Thyroid gland (tissue), 4 donors: ENCODE measurements at regions not wholly inside any gene's neighbourhood (a gene's known extent, or its start where the extent isn't known, plus 50 kb on each side); places are given as distances from the start of the nearest gene placed in this dataset.

Source experiments
- DNase-seq, 2 donors: peaks; one replicate each; pipeline ENCODE4 v3.0.0-alpha.2; 2019
- H3K27ac ChIP-seq, 3 donors: fragments of 200-600 bp; sonication (generic); 1 replicate in 2 of 3; 2 replicates in 1 of 3; pipeline ENCODE4 v1.5.1; 2016 to 2019; ENCODE audit warnings: mild to moderate bottlenecking in 1 of 3, moderate library complexity in 1 of 3
- H3K27me3 ChIP-seq: fragments of 200-600 bp; sonication (generic); one replicate; pipeline ENCODE4 v1.5.1; 2019
- H3K36me3 ChIP-seq, 2 donors: fragments of 200-600 bp; sonication (generic); one replicate each; pipeline ENCODE4 v1.5.1; 2016 to 2019
- H3K4me1 ChIP-seq, 2 donors: fragments of 200-600 bp; sonication (generic); one replicate each; pipeline ENCODE4 v1.5.1; 2017 to 2019
- H3K4me3 ChIP-seq, 3 donors: fragments of 200-600 bp; sonication (generic); replicated peaks in 1 of 3; 1 replicate in 2 of 3; 2 replicates in 1 of 3; pipeline ENCODE4 v1.5.1; 2016; ENCODE audit warnings: mild to moderate bottlenecking in 1 of 3
- H3K9me3 ChIP-seq: fragments of 200-600 bp; sonication (generic); one replicate; pipeline ENCODE4 v1.5.1; 2017
- CTCF ChIP-seq, 6 experiments: fragments of 200-600 bp in 3 of 6; fragments of 450-650 bp in 3 of 6; sonication (generic) in 3 of 6; IDR thresholded peaks; one replicate each; pipeline ENCODE4 v1.5.1; 2016 to 2019; ENCODE audit warnings: antibody characterized with exemption in 6 of 6, mild to moderate bottlenecking in 2 of 6, inconsistent platforms in 1 of 6, moderate library complexity in 1 of 6
- POLR2A ChIP-seq, 2 donors: fragments of 450-650 bp; IDR thresholded peaks; one replicate each; pipeline ENCODE4 v1.6.1; 2017; ENCODE audit warnings: antibody characterized with exemption in 2 of 2, mild to moderate bottlenecking in 2 of 2, moderate library complexity in 1 of 2
- WGBS, 2 donors: methylation state at CpG; one replicate each; pipeline ENCODE4 v1.1.5; 2017; 5-methylcytosine and 5-hydroxymethylcytosine counted together
- intact Hi-C: fragments of 100-400 bp; cut with DNase I; formaldehyde crosslinking; loops from one replicate; pipeline ENCODE4 v1.15.1; 2023

- no peak for DNase-seq
- Histone ChIP-seq H3K36me3 (no peaks in the 10 kb centered on the region), H3K4me3 (no peak overlapping the region), H3K27me3 (no peaks in the 10 kb centered on the region), H3K9me3 (no peaks in the 10 kb centered on the region), H3K27ac (no peak overlapping the region), H3K4me1 (no peaks in the 10 kb centered on the region)
- no peak for TF ChIP-seq CTCF (IDR thresholded peaks at IDR 0.05)
- no peak for TF ChIP-seq POLR2A (IDR thresholded peaks at IDR 0.05)
- intact Hi-C loops = no loop called here
- 79 to 83% methylated on average over 27 to 28 of the region's 28 CpGs for WGBS, 2 donors
These were observed 71.1 kb upstream of the MYL10 start for GRCh38 chr7:101699881-101700823.

- DNase-seq = no peak
- H3K4me3 ChIP-seq = no peak overlapping the region
- TF ChIP-seq CTCF (IDR thresholded peaks at IDR 0.05) = no peak
- no peak for TF ChIP-seq POLR2A (IDR thresholded peaks at IDR 0.05)
- H3K4me1 ChIP-seq = no peaks in the 10 kb centered on the region
- 89 to 91% methylated on average over 13 of the region's 13 CpGs for WGBS, 2 donors
- H3K27ac ChIP-seq = no peak overlapping the region
- intact Hi-C loops = no loop called here
- H3K9me3 ChIP-seq = no peaks in the 10 kb centered on the region
- no peaks in the 10 kb centered on the region for H3K27me3 ChIP-seq
- H3K36me3 ChIP-seq = no peaks in the 10 kb centered on the region
These were observed 72.2 kb upstream of the MYL10 start for GRCh38 chr7:101701153-101701794.

- intact Hi-C loops = no loop called here
- no peak for TF ChIP-seq POLR2A (IDR thresholded peaks at IDR 0.05)
- no peak overlapping the region for H3K4me3 ChIP-seq
- DNase-seq = no peak
- H3K4me1 ChIP-seq = no peaks in the 10 kb centered on the region
- WGBS, 2 donors = 48 to 58% methylated on average over 13 of the region's 13 CpGs
- H3K36me3 ChIP-seq = no peaks in the 10 kb centered on the region
- H3K9me3 ChIP-seq = no peaks in the 10 kb centered on the region
- H3K27ac ChIP-seq = no peak overlapping the region
- no peaks in the 10 kb centered on the region for H3K27me3 ChIP-seq
These were observed 73.3 kb upstream of the MYL10 start for GRCh38 chr7:101702362-101702850.

GRCh38 chr7:101705331-101705730 lies 76.2 kb upstream of the MYL10 start:
- TF ChIP-seq POLR2A (IDR thresholded peaks at IDR 0.05) (no peak), CTCF (IDR thresholded peaks at IDR 0.05) (no peak)
- Histone ChIP-seq H3K36me3 (no peaks in the 10 kb centered on the region), H3K4me3 (no peak overlapping the region), H3K9me3 (no peaks in the 10 kb centered on the region), H3K27ac (no peak overlapping the region), H3K4me1 (no peaks in the 10 kb centered on the region), H3K27me3 (no peaks in the 10 kb centered on the region)
- 80% methylated on average over 3 of the region's 3 CpGs for WGBS, 2 donors
- intact Hi-C loops = no loop called here
- no peak for DNase-seq

- H3K9me3 ChIP-seq = no peaks in the 10 kb centered on the region
- intact Hi-C loops = no loop called here
- 75 to 77% methylated on average over 8 of the region's 8 CpGs for WGBS, 2 donors
- no peaks in the 10 kb centered on the region for H3K36me3 ChIP-seq
- no peak overlapping the region for H3K27ac ChIP-seq
- no peak overlapping the region for H3K4me3 ChIP-seq
- H3K4me1 ChIP-seq = no peaks in the 10 kb centered on the region
- H3K27me3 ChIP-seq = no peaks in the 10 kb centered on the region
- no peak for DNase-seq
- TF ChIP-seq CTCF (IDR thresholded peaks at IDR 0.05) (no peak), POLR2A (IDR thresholded peaks at IDR 0.05) (no peak)
These were observed 78.5 kb upstream of the MYL10 start for GRCh38 chr7:101707587-101707986.
